HL-60 (cell line): ENCODE measurements at regions not wholly inside any gene's neighbourhood (a gene's known extent, or its start where the extent isn't known, plus 50 kb on each side); places are given as distances from the start of the nearest gene placed in this dataset.

Experiments used
- DNase-seq, 2 experiments: peaks; one replicate each; pipeline ENCODE4 v3.0.0-alpha.2; 2010 to 2020; ENCODE audit warnings: low read depth in 1 of 2, low spot score in 1 of 2
- H3K27ac ChIP-seq: fragments of 250-450 bp; sonication (Bioruptor Pico); replicated peaks from 2 replicates; pipeline ENCODE4 v1.5.1; 2020; ENCODE audit warnings: mild to moderate bottlenecking, moderate library complexity
- H3K27me3 ChIP-seq: fragments of 250-450 bp; sonication (Bioruptor Pico); 2 replicates; pipeline ENCODE4 v1.5.1; 2021; ENCODE audit warnings: mild to moderate bottlenecking, moderate library complexity; ENCODE audit not compliant: insufficient read depth, poor library complexity, severe bottlenecking
- H3K4me3 ChIP-seq: replicated peaks from 2 replicates; pipeline ENCODE4 v1.5.1; 2011; ENCODE audit warnings: mild to moderate bottlenecking, control low read depth, low read length; ENCODE audit not compliant: insufficient read depth
- CTCF ChIP-seq: IDR thresholded peaks from one replicate; pipeline ENCODE4 v1.5.1; 2011; ENCODE audit warnings: low read length, control low read depth, inconsistent platforms; ENCODE audit not compliant: insufficient read depth
- GABPA ChIP-seq: IDR thresholded peaks from 2 replicates; pipeline ENCODE4 v1.6.1; 2012; ENCODE audit warnings: low read depth
- POLR2AphosphoS5 ChIP-seq: IDR thresholded peaks from 2 replicates; pipeline ENCODE4 v1.6.1; 2012; ENCODE audit warnings: low read depth
- REST ChIP-seq: IDR thresholded peaks from 2 replicates; pipeline ENCODE4 v1.6.1; 2012; ENCODE audit warnings: low read depth; ENCODE audit not compliant: insufficient replicate concordance
- SPI1 ChIP-seq: IDR thresholded peaks from 2 replicates; pipeline ENCODE4 v1.6.1; 2012; ENCODE audit warnings: low read depth, mild to moderate bottlenecking, borderline replicate concordance

GRCh38 chr21:27586326-27586725 lies 619.4 kb upstream of the ADAMTS5 start:
- no peak overlapping the region for H3K27ac ChIP-seq
- no peak overlapping the region for H3K4me3 ChIP-seq
- H3K27me3 ChIP-seq, result no peaks in the 10 kb centered on the region
- TF ChIP-seq GABPA, result no peak
- no peak for TF ChIP-seq SPI1
- no peak for TF ChIP-seq REST
- no peak for TF ChIP-seq CTCF
- TF ChIP-seq POLR2AphosphoS5, result no peak
- DNase-seq, result no peak

GRCh38 chr21:27584256-27584655 lies 617.4 kb upstream of the ADAMTS5 start:
- DNase-seq, result no peak
- H3K27me3 ChIP-seq, result no peaks in the 10 kb centered on the region
- TF ChIP-seq REST, result no peak
- no peak for TF ChIP-seq GABPA
- no peak for TF ChIP-seq POLR2AphosphoS5
- no peak for TF ChIP-seq CTCF

DNA sequence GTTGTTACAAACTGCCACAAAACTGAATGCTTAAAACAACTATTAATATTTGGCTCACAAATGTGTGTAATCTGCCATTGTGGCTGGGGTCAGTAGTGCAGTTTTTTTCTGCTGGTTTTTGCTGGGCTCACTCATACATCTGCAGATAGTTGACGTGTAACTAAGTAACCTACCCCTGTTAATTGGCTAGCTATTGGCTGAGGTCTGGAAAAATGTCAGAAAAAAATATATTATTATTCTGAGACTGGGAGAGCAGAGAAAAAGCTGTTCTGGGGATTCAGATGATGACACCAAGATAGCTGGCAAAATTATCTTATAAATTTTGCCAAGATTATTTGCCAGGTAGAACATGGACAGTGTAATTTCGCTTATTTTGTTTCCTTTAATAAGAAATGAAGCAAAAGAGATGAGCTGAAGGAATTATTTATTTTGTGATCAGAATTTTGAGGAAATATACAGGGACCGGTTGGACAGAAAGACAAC lies 616.1 kb upstream of the ADAMTS5 start:
- TF ChIP-seq POLR2AphosphoS5, result no peak
- TF ChIP-seq CTCF, result no peak
- no peak for TF ChIP-seq SPI1
- TF ChIP-seq REST, result no peak
- no peak for TF ChIP-seq GABPA
- no peak for DNase-seq

More at GRCh38 chr21:27584256-27584655, 617.4 kb upstream of the ADAMTS5 start:
- Histone ChIP-seq H3K27ac (no peak overlapping the region), H3K4me3 (no peak overlapping the region)

More for the DNA sequence above, 616.1 kb upstream of the ADAMTS5 start:
- Histone ChIP-seq H3K27me3 (no peaks in the 10 kb centered on the region), H3K27ac (no peak overlapping the region), H3K4me3 (no peak overlapping the region)
